HG02970 (cell line): ENCODE measurements at regions not wholly inside any gene's neighbourhood (a gene's known extent, or its start where the extent isn't known, plus 50 kb on each side); places are given as distances from the start of the nearest gene placed in this dataset.
"Not testable (repeated sequence)": the region's sequence is repeated elsewhere in the genome, so short reads cannot be mapped to it uniquely, and the experiment has no call there.

ENCODE experiments used
- ATAC-seq: cut with Tn5 transposase; IDR thresholded peaks from one replicate; pipeline ENCODE4 v1.9.1; 2021; ENCODE audit warnings: mild to moderate bottlenecking, moderate library complexity, moderate number of reproducible peaks; ENCODE audit not compliant: unreplicated experiment, low FRiP score

- no peak for ATAC-seq
Observed at GRCh38 chr10:120186506-120186905, 270.5 kb upstream of the PLPP4 start.

GRCh38 chr10:120187168-120187567 lies 269.9 kb upstream of the PLPP4 start:
- ATAC-seq = not testable (repeated sequence)

- ATAC-seq = no peak
Observed at GRCh38 chr10:120188950-120189349, 268.1 kb upstream of the PLPP4 start.

GRCh38 chr10:120195984-120196712 lies 260.9 kb upstream of the PLPP4 start:
- ATAC-seq = no peak

GRCh38 chr10:120204877-120205276 lies 252.2 kb upstream of the PLPP4 start:
- ATAC-seq = no peak

GRCh38 chr10:120205368-120206018 lies 251.5 kb upstream of the PLPP4 start:
- ATAC-seq = no peak

- ATAC-seq = no peak
Observed at GRCh38 chr10:120208488-120208887, 248.5 kb upstream of the PLPP4 start.

GRCh38 chr10:120209124-120209762 lies 247.8 kb upstream of the PLPP4 start:
- ATAC-seq = no peak

GRCh38 chr10:120212275-120212674 lies 244.8 kb upstream of the PLPP4 start:
- ATAC-seq = no peak

- ATAC-seq = not testable (repeated sequence)
Observed at GRCh38 chr10:120213283-120213682, 243.7 kb upstream of the PLPP4 start.

GRCh38 chr10:120217736-120218135 lies 239.3 kb upstream of the PLPP4 start:
- no peak for ATAC-seq

GRCh38 chr10:120221873-120222485 lies 235.0 kb upstream of the PLPP4 start:
- no peak for ATAC-seq

GRCh38 chr10:120229641-120230040 lies 227.4 kb upstream of the PLPP4 start:
- ATAC-seq = no peak

- not testable (repeated sequence) for ATAC-seq
Observed at GRCh38 chr10:120239695-120240094, 217.3 kb upstream of the PLPP4 start.

- ATAC-seq = no peak
Observed at GRCh38 chr10:120251821-120252442, 205.1 kb upstream of the PLPP4 start.

- no peak for ATAC-seq
Observed at GRCh38 chr10:120253131-120253530, 203.9 kb upstream of the PLPP4 start.

- no peak for ATAC-seq
Observed at GRCh38 chr10:120260456-120260855, 196.6 kb upstream of the PLPP4 start.

- ATAC-seq = peak; percentile 79
Observed at GRCh38 chr10:120262857-120263547, 194.0 kb upstream of the PLPP4 start.

GRCh38 chr10:120266022-120266421 lies 191.0 kb upstream of the PLPP4 start:
- ATAC-seq = no peak

GRCh38 chr10:120270906-120271305 lies 186.1 kb upstream of the PLPP4 start:
- ATAC-seq = no peak
